ENCODE measurements at regions not wholly inside any gene's neighbourhood (a gene's known extent, or its start where the extent isn't known, plus 50 kb on each side); places are given as distances from the start of the nearest gene placed in this dataset.

- Histone ChIP-seq H4K91ac (ENCODE audit: insufficient read length, low read depth, low read length) (no peak overlapping the region), H3K4me1 (ENCODE audit: insufficient read depth, low read length) (no peaks in the 10 kb centered on the region), H3K23me2 (ENCODE audit: insufficient read length, low read depth, low read length, poor library complexity, severe bottlenecking) (no peaks in the 10 kb centered on the region), H3K14ac (ENCODE audit: insufficient read depth, low read length) (no peak overlapping the region), H2BK15ac (ENCODE audit: low read depth, low read length) (no peak overlapping the region), H2AK5ac (ENCODE audit: insufficient read length, low read length) (no peak overlapping the region), H3K23ac (ENCODE audit: insufficient read length, low read depth, low read length) (no peak overlapping the region), H2BK120ac (ENCODE audit: low read depth, low read length, poor library complexity, severe bottlenecking) (no peak overlapping the region), H3K56ac (ENCODE audit: insufficient read length, low read depth, low read length) (no peak overlapping the region), H3K9ac (ENCODE audit: extremely low read depth, insufficient read length, low read length) (no peak overlapping the region), H2AFZ (ENCODE audit: low read length) (no peak overlapping the region), H3K79me2 (ENCODE audit: insufficient read depth, low read length) (no peaks in the 10 kb centered on the region), H3K18ac (ENCODE audit: insufficient read length, low read depth, low read length) (no peak overlapping the region), H4K5ac (ENCODE audit: insufficient read length, low read depth, low read length) (no peak overlapping the region), H3T11ph (ENCODE audit: low read length) (no peak overlapping the region), H2BK5ac (ENCODE audit: insufficient read length, low read length) (no peak overlapping the region), H3K9me3 (ENCODE audit: control insufficient read depth, low read depth, low read length) (no peaks in the 10 kb centered on the region), H3K4ac (ENCODE audit: low read depth, low read length) (no peak overlapping the region), H4K8ac (replicated peaks; ENCODE audit: insufficient read length, low read depth, low read length) (no peak overlapping the region), H2BK20ac (ENCODE audit: low read depth, low read length, poor library complexity, severe bottlenecking) (no peak overlapping the region), H3K79me1 (ENCODE audit: insufficient read depth, low read depth, low read length, poor library complexity, severe bottlenecking) (no peaks in the 10 kb centered on the region), H3K4me2 (ENCODE audit: insufficient read depth, insufficient read length, low read length) (no peak overlapping the region), H3K27me3 (ENCODE audit: insufficient read depth, low read length) (no peaks in the 10 kb centered on the region), H4K20me1 (ENCODE audit: control insufficient read depth, insufficient read depth, insufficient read length) (no peaks in the 10 kb centered on the region), H2BK12ac (ENCODE audit: insufficient read length, low read depth, low read length) (no peak overlapping the region), H3K27ac (ENCODE audit: insufficient read length, low read depth, low read length) (no peak overlapping the region)
- no CpG with 5 or more reads among the region's 4 CpGs for whole genome bisulfite sequencing (ENCODE audit: extremely low coverage, insufficient read length, low lambda C conversion rate)
- peaks cover 6 to 7% of the 10 kb centered on the region in 2 experiments for H3K4me1 Mint-ChIP-seq
- TF ChIP-seq, protein P1, sequence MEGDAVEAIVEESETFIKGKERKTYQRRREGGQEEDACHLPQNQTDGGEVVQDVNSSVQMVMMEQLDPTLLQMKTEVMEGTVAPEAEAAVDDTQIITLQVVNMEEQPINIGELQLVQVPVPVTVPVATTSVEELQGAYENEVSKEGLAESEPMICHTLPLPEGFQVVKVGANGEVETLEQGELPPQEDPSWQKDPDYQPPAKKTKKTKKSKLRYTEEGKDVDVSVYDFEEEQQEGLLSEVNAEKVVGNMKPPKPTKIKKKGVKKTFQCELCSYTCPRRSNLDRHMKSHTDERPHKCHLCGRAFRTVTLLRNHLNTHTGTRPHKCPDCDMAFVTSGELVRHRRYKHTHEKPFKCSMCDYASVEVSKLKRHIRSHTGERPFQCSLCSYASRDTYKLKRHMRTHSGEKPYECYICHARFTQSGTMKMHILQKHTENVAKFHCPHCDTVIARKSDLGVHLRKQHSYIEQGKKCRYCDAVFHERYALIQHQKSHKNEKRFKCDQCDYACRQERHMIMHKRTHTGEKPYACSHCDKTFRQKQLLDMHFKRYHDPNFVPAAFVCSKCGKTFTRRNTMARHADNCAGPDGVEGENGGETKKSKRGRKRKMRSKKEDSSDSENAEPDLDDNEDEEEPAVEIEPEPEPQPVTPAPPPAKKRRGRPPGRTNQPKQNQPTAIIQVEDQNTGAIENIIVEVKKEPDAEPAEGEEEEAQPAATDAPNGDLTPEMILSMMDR (conservative IDR thresholded peaks at IDR 0.05) = no peak
- DNase-seq = no peak
- H3K27me3 Mint-ChIP-seq (ENCODE audit: low read depth) = no peaks in the 10 kb centered on the region; the same call in 1 of the 2 replicates
- no peak overlapping the region for H3K27ac Mint-ChIP-seq
- H3K4me3 Mint-ChIP-seq = no peak overlapping the region
- H3K36me3 Mint-ChIP-seq (ENCODE audit: insufficient read depth in 1 of 3, low read depth in 3 of 3) = no peaks in the 10 kb centered on the region; a peak in 1 of 7 replicates
- no peaks in the 10 kb centered on the region for H3K9me3 Mint-ChIP-seq
Measured at GRCh38 chr6:79781916-79782315, 150.8 kb downstream of the SH3BGRL2 start.

Measured in H9 (cell line).